Smooth muscle cell of the brain vasculature (primary cell): ENCODE measurements at regions not wholly inside any gene's neighbourhood (a gene's known extent, or its start where the extent isn't known, plus 50 kb on each side); places are given as distances from the start of the nearest gene placed in this dataset.

ENCODE experiments used
- DNase-seq: peaks from one replicate; pipeline ENCODE4 v3.0.0-alpha.2; 2012; ENCODE audit warnings: low read depth, low spot score

GRCh38 chr12:24476310-24476709, 472.6 kb downstream of the BCAT1 start:
- no peak for DNase-seq

GRCh38 chr12:24475337-24475736, 473.6 kb downstream of the BCAT1 start:
- DNase-seq, result no peak

GRCh38 chr12:24473097-24473496, 475.8 kb downstream of the BCAT1 start:
- DNase-seq, result no peak

GRCh38 chr12:24470050-24470449, 478.9 kb downstream of the BCAT1 start:
- no peak for DNase-seq

- DNase-seq, result no peak
These were observed 479.8 kb downstream of the BCAT1 start for GRCh38 chr12:24469089-24469488.

GRCh38 chr12:24467226-24467625, 481.7 kb downstream of the BCAT1 start:
- no peak for DNase-seq

GRCh38 chr12:24463375-24463774, 485.5 kb downstream of the BCAT1 start:
- DNase-seq, result no peak

GRCh38 chr12:24462946-24463345, 486.0 kb downstream of the BCAT1 start:
- DNase-seq, result no peak

GRCh38 chr12:24460506-24460905, 488.4 kb downstream of the BCAT1 start:
- no peak for DNase-seq

- no peak for DNase-seq
These were observed 488.8 kb downstream of the BCAT1 start for GRCh38 chr12:24460099-24460498.

- no peak for DNase-seq
These were observed 493.1 kb downstream of the BCAT1 start for GRCh38 chr12:24455811-24456210.

GRCh38 chr12:24447678-24448077, 498.2 kb upstream of the SOX5 start:
- no peak for DNase-seq

- no peak for DNase-seq
These were observed 496.8 kb upstream of the SOX5 start for GRCh38 chr12:24446287-24446686.

GRCh38 chr12:24444634-24445033, 495.2 kb upstream of the SOX5 start:
- DNase-seq, result no peak

GRCh38 chr12:24441458-24441857, 492.0 kb upstream of the SOX5 start:
- DNase-seq, result no peak

GRCh38 chr12:24436667-24437066, 487.2 kb upstream of the SOX5 start:
- no peak for DNase-seq

- no peak for DNase-seq
These were observed 482.4 kb upstream of the SOX5 start for GRCh38 chr12:24431872-24432271.

- DNase-seq, result no peak
These were observed 478.3 kb upstream of the SOX5 start for GRCh38 chr12:24427776-24428175.

GRCh38 chr12:24425601-24425970, 476.1 kb upstream of the SOX5 start:
- no peak for DNase-seq

GRCh38 chr12:24424889-24425600, 475.6 kb upstream of the SOX5 start:
- DNase-seq, result no peak

- DNase-seq, result no peak
These were observed 474.9 kb upstream of the SOX5 start for GRCh38 chr12:24424376-24424775.

- no peak for DNase-seq
These were observed 474.1 kb upstream of the SOX5 start for GRCh38 chr12:24423611-24424010.

- no peak for DNase-seq
These were observed 472.3 kb upstream of the SOX5 start for GRCh38 chr12:24421759-24422158.

GRCh38 chr12:24418157-24418556, 468.7 kb upstream of the SOX5 start:
- no peak for DNase-seq
